Mucosa of descending colon (tissue), 3 donors: ENCODE measurements at regions not wholly inside any gene's neighbourhood (a gene's known extent, or its start where the extent isn't known, plus 50 kb on each side); places are given as distances from the start of the nearest gene placed in this dataset.

Source experiments
- ATAC-seq: fragments of 200-7000 bp; cut with Tn5 transposase; one replicate; pipeline ENCODE4 v1.9.1; 2020; ENCODE audit warnings: mild to moderate bottlenecking, moderate library complexity
- DNase-seq, 3 donors: peaks; one replicate each; pipeline ENCODE4 v3.0.0-alpha.2; 2020
- H3K36me3 ChIP-seq: fragments of 200-600 bp; one replicate; pipeline ENCODE4 v1.8.0; 2021; ENCODE audit warnings: low read depth, mild to moderate bottlenecking
- H3K4me1 ChIP-seq: fragments of 200-600 bp; one replicate; pipeline ENCODE4 v1.8.0; 2021; ENCODE audit warnings: low read depth, mild to moderate bottlenecking
- H3K4me3 ChIP-seq: fragments of 200-600 bp; one replicate; pipeline ENCODE4 v1.8.0; 2021; ENCODE audit warnings: mild to moderate bottlenecking
- H3K9me3 ChIP-seq: fragments of 200-600 bp; one replicate; pipeline ENCODE4 v1.8.0; 2021; ENCODE audit warnings: mild to moderate bottlenecking
- intact Hi-C, 2 donors: fragments of 100-400 bp; cut with DNase I in 1 of 2; cut with micrococcal nuclease in 1 of 2; formaldehyde crosslinking; loops; one replicate each; pipeline versions ENCODE4 v1.11.0 to v1.11.1; 2022; cut with DNase I, micrococcal nuclease
- TF ChIP-seq, protein P1 (sequence below): fragments of 200-600 bp; IDR thresholded peaks from one replicate; pipeline ENCODE4 v1.8.0; 2022; ENCODE audit warnings: antibody characterized with exemption, mild to moderate bottlenecking
- donor health status: DM: no; HTN: no; CAD: no; lungs with moderate emphysema.
- donor health status: DM: no; HTN: no; CAD: no.
- donor health status: DM: no; HTN: yes; CAD: no.

DNA sequence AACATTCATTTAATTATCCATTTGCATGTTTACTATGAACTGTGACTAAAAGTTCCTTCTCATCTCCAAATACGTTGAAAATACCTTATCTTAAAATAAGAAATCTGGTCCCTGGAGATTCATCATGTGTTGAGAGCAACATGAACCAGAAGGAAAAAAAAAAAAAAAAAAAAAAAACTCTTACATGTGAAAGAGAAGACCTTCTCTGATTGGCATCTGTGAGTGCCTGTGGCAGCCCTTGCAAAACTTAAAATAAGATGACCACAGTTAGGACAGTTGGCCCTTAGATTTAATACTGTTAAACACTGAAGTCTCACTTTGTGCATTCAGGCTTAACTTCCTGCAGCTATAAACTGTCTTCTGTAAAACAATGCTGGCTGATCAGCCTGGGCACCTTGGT lies 1395.2 kb upstream of the ADGRL4 start:
- no peak for DNase-seq
- no peak overlapping the region for H3K4me3 ChIP-seq
- H3K4me1 ChIP-seq: peaks cover 4% of the 10 kb centered on the region
- no peaks in the 10 kb centered on the region for H3K36me3 ChIP-seq
- intact Hi-C loops: no loop called here
- H3K9me3 ChIP-seq: no peaks in the 10 kb centered on the region
- ATAC-seq: no peak
- TF ChIP-seq, protein P1, sequence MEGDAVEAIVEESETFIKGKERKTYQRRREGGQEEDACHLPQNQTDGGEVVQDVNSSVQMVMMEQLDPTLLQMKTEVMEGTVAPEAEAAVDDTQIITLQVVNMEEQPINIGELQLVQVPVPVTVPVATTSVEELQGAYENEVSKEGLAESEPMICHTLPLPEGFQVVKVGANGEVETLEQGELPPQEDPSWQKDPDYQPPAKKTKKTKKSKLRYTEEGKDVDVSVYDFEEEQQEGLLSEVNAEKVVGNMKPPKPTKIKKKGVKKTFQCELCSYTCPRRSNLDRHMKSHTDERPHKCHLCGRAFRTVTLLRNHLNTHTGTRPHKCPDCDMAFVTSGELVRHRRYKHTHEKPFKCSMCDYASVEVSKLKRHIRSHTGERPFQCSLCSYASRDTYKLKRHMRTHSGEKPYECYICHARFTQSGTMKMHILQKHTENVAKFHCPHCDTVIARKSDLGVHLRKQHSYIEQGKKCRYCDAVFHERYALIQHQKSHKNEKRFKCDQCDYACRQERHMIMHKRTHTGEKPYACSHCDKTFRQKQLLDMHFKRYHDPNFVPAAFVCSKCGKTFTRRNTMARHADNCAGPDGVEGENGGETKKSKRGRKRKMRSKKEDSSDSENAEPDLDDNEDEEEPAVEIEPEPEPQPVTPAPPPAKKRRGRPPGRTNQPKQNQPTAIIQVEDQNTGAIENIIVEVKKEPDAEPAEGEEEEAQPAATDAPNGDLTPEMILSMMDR: no peak

DNA sequence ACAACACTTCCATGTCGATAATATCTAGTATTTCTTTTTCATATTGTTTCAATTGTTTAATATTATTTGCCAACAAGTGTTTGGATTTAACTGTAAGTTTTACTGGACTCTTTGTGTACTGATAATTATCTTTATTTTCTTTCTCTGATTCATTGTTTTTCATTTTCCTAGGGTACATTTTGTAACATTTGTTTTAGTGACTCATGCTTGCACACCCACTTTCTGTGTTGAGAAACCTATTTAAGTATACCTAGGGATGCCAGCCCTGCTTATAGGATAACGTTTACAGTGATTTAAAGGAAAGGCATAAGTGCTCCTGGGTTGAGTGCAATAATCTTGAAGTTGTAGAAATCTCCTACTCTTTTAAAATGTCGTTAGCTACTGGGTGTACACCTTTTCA lies 1386.0 kb upstream of the ADGRL4 start:
- no peak for DNase-seq

GRCh38 chr1:80385650-80386049 lies 1379.1 kb upstream of the ADGRL4 start:
- peaks cover 4% of the 10 kb centered on the region for H3K9me3 ChIP-seq
- DNase-seq (no peak), ATAC-seq (no peak)
- intact Hi-C loops: no loop called here
- H3K36me3 ChIP-seq: no peaks in the 10 kb centered on the region
- H3K4me3 ChIP-seq: no peak overlapping the region
- no peaks in the 10 kb centered on the region for H3K4me1 ChIP-seq
- TF ChIP-seq, protein P1: no peak

More for the DNA sequence above, 1386.0 kb upstream of the ADGRL4 start:
- intact Hi-C loops: no loop called here
- no peaks in the 10 kb centered on the region for H3K4me1 ChIP-seq
- no peak for ATAC-seq
- TF ChIP-seq, protein P1: no peak
- H3K36me3 ChIP-seq: no peaks in the 10 kb centered on the region
- peaks cover 4% of the 10 kb centered on the region for H3K9me3 ChIP-seq
- no peak overlapping the region for H3K4me3 ChIP-seq

GRCh38 chr1:80384959-80385358 lies 1378.4 kb upstream of the ADGRL4 start:
- Histone ChIP-seq H3K4me3 (no peak overlapping the region), H3K9me3 (peaks cover 4% of the 10 kb centered on the region), H3K4me1 (no peaks in the 10 kb centered on the region), H3K36me3 (no peaks in the 10 kb centered on the region)
- TF ChIP-seq, protein P1: no peak
- ATAC-seq: no peak
- intact Hi-C loops: no loop called here
- DNase-seq: no peak

DNA sequence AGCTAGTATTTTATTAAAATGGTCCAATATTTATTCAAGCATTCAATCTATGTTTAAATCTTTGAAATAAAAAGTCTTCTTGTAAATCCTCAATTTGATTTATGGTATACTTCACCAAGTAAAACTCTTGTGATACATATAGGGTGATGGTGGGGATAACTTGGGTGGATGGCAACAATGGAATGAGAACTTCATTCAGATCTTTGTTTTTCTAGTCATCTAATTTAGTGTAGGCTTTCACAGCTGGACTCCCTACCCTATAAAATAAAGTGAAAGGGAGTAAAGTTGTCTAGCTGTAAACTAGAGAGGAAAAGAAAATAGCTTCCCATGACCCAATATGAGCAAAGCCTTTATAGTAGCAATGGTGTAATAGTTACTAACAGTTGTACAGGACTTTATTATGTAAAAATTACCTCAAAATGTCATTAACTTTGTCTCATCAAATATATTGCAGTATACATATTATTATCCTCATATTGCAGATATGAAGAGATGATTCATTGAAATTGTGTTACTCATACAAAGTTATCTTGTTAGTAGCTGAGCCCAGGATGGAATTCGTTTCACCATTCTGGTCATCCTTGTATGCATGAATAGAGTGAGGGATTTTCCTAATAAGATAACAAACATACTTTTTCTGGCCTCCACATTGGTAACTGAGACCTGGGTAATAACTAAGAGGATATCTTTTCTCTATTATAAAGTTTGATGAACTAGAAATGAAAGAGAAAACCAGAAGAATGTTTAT lies 1377.7 kb upstream of the ADGRL4 start:
- Histone ChIP-seq H3K36me3 (no peaks in the 10 kb centered on the region), H3K9me3 (peaks cover under 1% of the 10 kb centered on the region), H3K4me3 (no peak overlapping the region), H3K4me1 (no peaks in the 10 kb centered on the region)
- DNase-seq (no peak), ATAC-seq (no peak)
- TF ChIP-seq, protein P1: no peak
- intact Hi-C loops: no loop called here

DNA sequence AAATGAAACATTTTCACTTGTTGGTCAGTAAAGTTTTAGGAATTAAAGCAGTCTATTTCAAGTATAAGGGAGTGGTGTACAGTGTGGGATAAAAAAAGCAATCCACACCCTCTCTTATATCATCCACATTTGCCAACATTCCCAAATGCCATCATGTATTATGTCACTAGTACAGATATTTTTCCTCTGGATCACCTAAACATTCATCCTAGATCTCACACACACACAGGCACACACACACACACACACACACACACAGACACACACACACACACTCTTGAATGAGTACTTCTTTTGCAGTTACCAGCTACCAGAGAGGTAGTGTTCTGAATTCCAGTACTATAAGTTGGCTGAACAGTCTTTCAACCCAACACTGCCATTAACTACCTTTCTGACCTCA lies 1369.1 kb upstream of the ADGRL4 start:
- Histone ChIP-seq H3K9me3 (no peaks in the 10 kb centered on the region), H3K4me1 (no peaks in the 10 kb centered on the region), H3K36me3 (no peaks in the 10 kb centered on the region), H3K4me3 (no peak overlapping the region)
- TF ChIP-seq, protein P1: no peak
- no peak for ATAC-seq
- intact Hi-C loops: no loop called here
- no peak for DNase-seq
